OCI-LY7 (cell line): ENCODE measurements at regions not wholly inside any gene's neighbourhood (a gene's known extent, or its start where the extent isn't known, plus 50 kb on each side); places are given as distances from the start of the nearest gene placed in this dataset.

Experiments used
- BruUV-seq: library from RNA; stranded (reverse); fragments of 400-500 nt; replicated peaks from 2 replicates; lab custom pipeline; 2021; lab: Mats Ljungman, UMichigan
- CTCF ChIA-PET: fragments of 300-600 bp; sonication (Branson Sonifier 250); formaldehyde crosslinking; loops from one replicate; lab custom pipeline; 2022; ENCODE audit warnings: antibody characterized with exemption; ENCODE audit not compliant: unreplicated experiment; lab: Charles Lee
- POLR2A ChIA-PET: fragments of 300-600 bp; sonication (Branson Sonifier 250); formaldehyde crosslinking; loops from one replicate; lab custom pipeline; 2022; ENCODE audit warnings: antibody characterized with exemption; lab: Charles Lee
- DNase-seq: peaks from one replicate; pipeline ENCODE4 v3.0.0-alpha.2; 2015; ENCODE audit warnings: low spot score
- H2AFZ ChIP-seq: fragments of 200-600 bp; sonication (generic), shearing (Covaris generic); 2 replicates; pipeline ENCODE4 v1.6.1; 2014; ENCODE audit warnings: mild to moderate bottlenecking, antibody characterized with exemption, low read length, moderate library complexity
- H3K27ac ChIP-seq: fragments of 200-600 bp; sonication (generic); 2 replicates; pipeline ENCODE4 v1.5.1; 2014; ENCODE audit warnings: mixed run types, low read depth, mild to moderate bottlenecking, moderate library complexity, low read length, inconsistent platforms; ENCODE audit not compliant: poor library complexity, severe bottlenecking
- H3K36me3 ChIP-seq: fragments of 200-600 bp; sonication (generic); 2 replicates; pipeline ENCODE4 v1.6.1; 2014; ENCODE audit warnings: mild to moderate bottlenecking, antibody characterized with exemption, low read length, moderate library complexity, mixed read lengths; ENCODE audit not compliant: insufficient read depth
- H3K4me1 ChIP-seq: fragments of 200-600 bp; sonication (generic); 2 replicates; pipeline ENCODE4 v1.5.1; 2014; ENCODE audit warnings: mild to moderate bottlenecking, low read length; ENCODE audit not compliant: insufficient read depth, poor library complexity, severe bottlenecking
- H3K4me2 ChIP-seq: fragments of 200-600 bp; sonication (generic); 2 replicates; pipeline ENCODE4 v1.6.1; 2014; ENCODE audit warnings: mild to moderate bottlenecking, low read length
- H3K4me3 ChIP-seq: fragments of 200-600 bp; sonication (generic); 2 replicates; pipeline ENCODE4 v1.5.1; 2014; ENCODE audit warnings: mild to moderate bottlenecking, low read depth, low read length; ENCODE audit not compliant: poor library complexity, severe bottlenecking
- H3K79me2 ChIP-seq: fragments of 200-600 bp; sonication (generic); 2 replicates; pipeline ENCODE4 v1.6.1; 2016; ENCODE audit warnings: low read depth, mild to moderate bottlenecking, low read length, moderate library complexity, mixed read lengths; ENCODE audit not compliant: insufficient read depth
- H3K9me2 ChIP-seq: fragments of 200-600 bp; sonication (generic); 2 replicates; pipeline ENCODE4 v1.6.1; 2016; ENCODE audit warnings: mild to moderate bottlenecking, low read length, mixed read lengths; ENCODE audit not compliant: insufficient read depth
- H3K9me3 ChIP-seq: fragments of 200-600 bp; sonication (generic); 2 replicates; pipeline ENCODE4 v1.6.1; 2014; ENCODE audit warnings: mild to moderate bottlenecking, mixed run types, low read length, mixed read lengths
- H4K20me1 ChIP-seq: fragments of 200-600 bp; sonication (generic); 2 replicates; pipeline ENCODE4 v1.6.1; 2014; ENCODE audit warnings: mild to moderate bottlenecking, antibody characterized with exemption, low read length, moderate library complexity, mixed read lengths; ENCODE audit not compliant: insufficient read depth
- EZH2phosphoT487 ChIP-seq: fragments of 200-600 bp; sonication (generic); IDR thresholded peaks from 2 replicates; pipeline ENCODE4 v1.6.1; 2018; ENCODE audit warnings: low read depth, borderline replicate concordance, mild to moderate bottlenecking, mixed run types, antibody characterized with exemption, low read length, moderate library complexity, mixed read lengths
- intact Hi-C: fragments of 100-400 bp; cut with micrococcal nuclease; formaldehyde crosslinking; loops from one replicate; pipeline ENCODE4 v1.10.0; 2022; ENCODE audit not compliant: unreplicated experiment
- TF ChIP-seq, protein P1 (sequence below): fragments of 200-600 bp; sonication (generic); conservative IDR thresholded peaks from 2 replicates; pipeline ENCODE4 v1.5.1; 2014; ENCODE audit warnings: mild to moderate bottlenecking, antibody characterized with exemption, low read length, moderate library complexity, mixed read lengths

DNA sequence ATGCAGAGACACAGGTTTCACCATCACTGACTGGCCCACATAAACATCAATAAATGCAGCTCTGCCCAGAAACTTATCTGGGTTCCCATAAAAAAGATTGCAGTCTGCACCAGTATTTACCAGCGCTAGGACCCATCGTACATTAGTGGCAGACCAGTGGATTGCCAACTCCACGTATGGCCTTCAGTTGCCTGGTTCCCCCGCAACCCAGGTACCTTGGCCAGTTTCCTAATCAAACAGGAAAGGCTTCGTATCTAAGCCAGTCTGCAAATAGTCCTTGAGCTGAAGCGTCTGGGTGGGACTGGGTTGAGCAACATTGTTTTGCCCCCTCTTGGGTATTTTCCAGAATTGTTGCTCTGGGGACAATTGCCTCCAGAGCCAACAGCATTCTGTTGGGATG, 1639.3 kb downstream of the MRPL39 start:
- no peak for TF ChIP-seq EZH2phosphoT487
- TF ChIP-seq, protein P1, sequence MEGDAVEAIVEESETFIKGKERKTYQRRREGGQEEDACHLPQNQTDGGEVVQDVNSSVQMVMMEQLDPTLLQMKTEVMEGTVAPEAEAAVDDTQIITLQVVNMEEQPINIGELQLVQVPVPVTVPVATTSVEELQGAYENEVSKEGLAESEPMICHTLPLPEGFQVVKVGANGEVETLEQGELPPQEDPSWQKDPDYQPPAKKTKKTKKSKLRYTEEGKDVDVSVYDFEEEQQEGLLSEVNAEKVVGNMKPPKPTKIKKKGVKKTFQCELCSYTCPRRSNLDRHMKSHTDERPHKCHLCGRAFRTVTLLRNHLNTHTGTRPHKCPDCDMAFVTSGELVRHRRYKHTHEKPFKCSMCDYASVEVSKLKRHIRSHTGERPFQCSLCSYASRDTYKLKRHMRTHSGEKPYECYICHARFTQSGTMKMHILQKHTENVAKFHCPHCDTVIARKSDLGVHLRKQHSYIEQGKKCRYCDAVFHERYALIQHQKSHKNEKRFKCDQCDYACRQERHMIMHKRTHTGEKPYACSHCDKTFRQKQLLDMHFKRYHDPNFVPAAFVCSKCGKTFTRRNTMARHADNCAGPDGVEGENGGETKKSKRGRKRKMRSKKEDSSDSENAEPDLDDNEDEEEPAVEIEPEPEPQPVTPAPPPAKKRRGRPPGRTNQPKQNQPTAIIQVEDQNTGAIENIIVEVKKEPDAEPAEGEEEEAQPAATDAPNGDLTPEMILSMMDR = no peak
- H3K4me1 ChIP-seq = no peaks in the 10 kb centered on the region
- intact Hi-C loops = no loop called here
- no peak overlapping the region for H3K27ac ChIP-seq
- BruUV-seq = no TSS peak
- no peaks in the 10 kb centered on the region for H4K20me1 ChIP-seq
- ChIA-PET CTCF (no interaction called here), POLR2A (no interaction called here)
- no peak overlapping the region for H2AFZ ChIP-seq
- H3K9me2 ChIP-seq = no peaks in the 10 kb centered on the region
- no peak overlapping the region for H3K4me3 ChIP-seq
- no peaks in the 10 kb centered on the region for H3K36me3 ChIP-seq
- DNase-seq = no peak
- no peak overlapping the region for H3K4me2 ChIP-seq
- H3K9me3 ChIP-seq = 0 out of 2 replicates have a peak, but pooled peaks cover 4% of the 10 kb centered on the region
- no peaks in the 10 kb centered on the region for H3K79me2 ChIP-seq

GRCh38 chr21:23963454-23963853, 1643.8 kb downstream of the MRPL39 start:
- intact Hi-C loops = no loop called here
- H3K9me2 ChIP-seq = no peaks in the 10 kb centered on the region
- H3K27ac ChIP-seq = no peak overlapping the region
- ChIA-PET POLR2A (interaction anchor here (0.7 kb wide), 1 partner anchor 62 kb away, joined by 4 read pairs; no protein-coding TSS in a partner anchor), CTCF (no interaction called here)
- no peaks in the 10 kb centered on the region for H3K36me3 ChIP-seq
- H3K4me1 ChIP-seq = no peaks in the 10 kb centered on the region
- TF ChIP-seq EZH2phosphoT487 = no peak
- TF ChIP-seq, protein P1 = no peak
- BruUV-seq = no TSS peak
- no peaks in the 10 kb centered on the region for H4K20me1 ChIP-seq
- H2AFZ ChIP-seq = no peak overlapping the region
- no peak overlapping the region for H3K4me3 ChIP-seq
- H3K9me3 ChIP-seq = peaks cover 14% of the 10 kb centered on the region
- H3K79me2 ChIP-seq = no peaks in the 10 kb centered on the region
- no peak overlapping the region for H3K4me2 ChIP-seq
- no peak for DNase-seq

DNA sequence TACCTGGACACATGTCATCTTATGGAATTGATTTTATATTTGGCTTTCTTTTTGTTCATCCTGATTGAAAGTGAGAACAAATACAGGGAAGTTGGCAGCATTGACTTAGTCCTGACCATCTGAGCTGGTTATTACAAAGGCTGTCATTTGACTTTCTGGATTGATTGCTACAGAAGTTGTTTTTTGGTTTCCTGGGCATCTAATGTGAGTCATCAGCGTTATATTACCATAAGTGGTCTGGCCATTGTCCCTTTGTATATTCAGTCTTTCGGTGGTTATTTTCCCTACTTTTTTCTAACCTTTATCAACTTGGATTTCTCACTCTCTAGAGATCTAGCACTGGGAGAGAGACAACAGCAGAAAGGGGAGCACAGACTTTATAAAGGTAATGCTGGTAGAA, 1646.5 kb downstream of the MRPL39 start:
- DNase-seq = no peak
- BruUV-seq = no TSS peak
- intact Hi-C loops = no loop called here

More for the DNA sequence above, 1646.5 kb downstream of the MRPL39 start:
- Histone ChIP-seq H3K4me1 (no peaks in the 10 kb centered on the region), H3K79me2 (no peaks in the 10 kb centered on the region), H2AFZ (no peak overlapping the region), H3K27ac (no peak overlapping the region), H3K9me2 (no peaks in the 10 kb centered on the region), H3K4me2 (no peak overlapping the region), H3K4me3 (no peak overlapping the region), H4K20me1 (no peaks in the 10 kb centered on the region), H3K9me3 (peaks cover 23% of the 10 kb centered on the region), H3K36me3 (no peaks in the 10 kb centered on the region)
- TF ChIP-seq, protein P1 = no peak
- no peak for TF ChIP-seq EZH2phosphoT487
- CTCF ChIA-PET = no interaction called here
- POLR2A ChIA-PET = no interaction called here
